SK-N-MC (cell line): ENCODE measurements at regions not wholly inside any gene's neighbourhood (a gene's known extent, or its start where the extent isn't known, plus 50 kb on each side); places are given as distances from the start of the nearest gene placed in this dataset.

Experiments used
- EZH2 ChIP-seq: fragments of 200-600 bp; sonication (generic); IDR thresholded peaks from one replicate; pipeline ENCODE4 v1.6.1; 2017; ENCODE audit warnings: antibody characterized with exemption
- POLR2AphosphoS5 ChIP-seq: IDR thresholded peaks from 2 replicates; pipeline ENCODE4 v1.6.1; 2012; ENCODE audit warnings: mild to moderate bottlenecking, low read depth, low read length, borderline replicate concordance

DNA sequence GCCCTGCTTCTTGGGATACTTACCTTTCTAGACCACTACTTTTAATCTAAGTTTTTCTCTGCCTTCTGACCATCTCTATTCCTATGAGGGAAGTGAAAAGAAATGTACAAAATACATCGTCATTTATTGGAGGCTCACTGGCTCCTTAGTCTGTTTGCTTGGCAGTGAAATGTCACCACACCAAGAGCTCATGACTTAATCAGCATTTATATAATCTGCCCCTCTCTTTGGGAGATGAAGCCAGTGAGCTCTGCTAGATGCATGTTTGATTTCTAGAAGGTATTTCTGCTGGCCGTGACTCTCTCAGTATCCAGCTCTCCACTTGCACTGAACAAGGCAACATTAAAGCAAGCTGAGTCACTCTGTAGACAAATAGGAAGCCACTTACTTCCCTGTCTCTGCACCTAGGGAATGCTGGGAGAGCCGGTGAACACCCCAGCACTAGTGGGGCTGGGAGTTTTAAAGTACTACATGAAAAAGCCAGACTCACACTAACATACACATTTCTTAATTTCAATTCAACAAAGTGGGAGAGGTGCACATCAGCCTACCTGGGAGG is 79.1 kb downstream of the MID1IP1 start:
- no peak for TF ChIP-seq POLR2AphosphoS5
- no peak for TF ChIP-seq EZH2
